Naive thymus-derived CD8-positive, alpha-beta T cell (primary cell): ENCODE measurements at regions not wholly inside any gene's neighbourhood (a gene's known extent, or its start where the extent isn't known, plus 50 kb on each side); places are given as distances from the start of the nearest gene placed in this dataset.
A peak's percentile ranks its signal among the peaks of the same experiment; 100 is the strongest.

Experiments used
- ATAC-seq, 2 donors: fragments of 150-1000 bp; cut with Tn5 transposase in 1 of 2; sonication (Bioruptor Pico), chemical (Tn5 transposase) in 1 of 2; 1 replicate in 1 of 2; 2 replicates in 1 of 2; pipeline ENCODE4 v1.10.0; 2021; ENCODE audit warnings: mild to moderate bottlenecking in 2 of 2, moderate library complexity in 2 of 2
- POLR2A ChIA-PET: fragments of 350-600 bp; sonication (Branson Sonifier 250); formaldehyde crosslinking; loops from one replicate; lab custom pipeline; 2021; ENCODE audit warnings: antibody characterized with exemption; lab: Charles Lee
- DNase-seq, 10 donors: peaks; one replicate each; pipeline versions ENCODE4 v3.0.0 to v3.0.0-alpha.2; 2020 to 2022
- H3K27ac Mint-ChIP-seq, 10 donors: one replicate each; pipeline ENCODE4 v1.8.0; 2020 to 2022; ENCODE audit warnings: mild to moderate bottlenecking in 10 of 10, mixed read lengths in 10 of 10, moderate library complexity in 4 of 10, inconsistent platforms in 1 of 10
- H3K27me3 Mint-ChIP-seq, 5 donors: one replicate each; pipeline ENCODE4 v1.8.0; 2021 to 2022; ENCODE audit warnings: mixed read lengths in 5 of 5
- H3K36me3 Mint-ChIP-seq, 3 donors: one replicate each; pipeline ENCODE4 v1.8.0; 2020 to 2022; ENCODE audit warnings: mixed read lengths in 3 of 3, mild to moderate bottlenecking in 2 of 3, inconsistent platforms in 1 of 3
- H3K4me1 Mint-ChIP-seq, 4 donors: one replicate each; pipeline ENCODE4 v1.8.0; 2021 to 2022; ENCODE audit warnings: mixed read lengths in 4 of 4
- H3K4me3 Mint-ChIP-seq, 10 donors: one replicate each; pipeline ENCODE4 v1.8.0; 2020 to 2022; ENCODE audit warnings: mild to moderate bottlenecking in 10 of 10, mixed read lengths in 10 of 10, moderate library complexity in 6 of 10, inconsistent platforms in 1 of 10
- H3K9me3 Mint-ChIP-seq, 9 donors: one replicate each; pipeline ENCODE4 v1.8.0; 2020 to 2022; ENCODE audit warnings: mixed read lengths in 9 of 9, mild to moderate bottlenecking in 3 of 9, inconsistent platforms in 1 of 9, moderate library complexity in 1 of 9

DNA sequence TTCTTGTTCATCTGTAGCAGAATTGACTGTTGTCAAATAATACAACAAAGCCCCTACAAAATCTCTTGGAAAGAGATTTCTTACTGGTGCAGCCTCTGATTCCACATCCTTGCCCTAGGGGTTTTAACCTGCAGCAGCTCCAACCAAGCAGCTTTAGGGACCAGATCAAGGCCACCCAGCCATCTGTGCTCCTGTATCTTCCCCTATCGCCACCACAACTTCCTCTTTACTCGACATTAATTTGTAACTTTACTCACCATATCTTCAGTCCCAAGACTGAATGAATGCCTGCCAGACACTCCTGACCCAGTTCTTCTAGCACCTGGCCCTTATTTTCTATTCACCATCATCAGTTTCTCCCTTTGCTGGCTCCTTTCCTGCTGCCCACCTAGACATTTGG lies 156.6 kb upstream of the IL12A start:
- Mint-ChIP-seq H3K4me3 (no peak overlapping the region), H3K9me3 (no peaks in the 10 kb centered on the region), H3K4me1 (no peaks in the 10 kb centered on the region), H3K36me3 (no peaks in the 10 kb centered on the region), H3K27me3 (peaks cover 0 to 1% (median 0%) of the 10 kb centered on the region in 5 donors), H3K27ac (no peak overlapping the region)
- ATAC-seq (no peak), DNase-seq (peak in 1 of 10 donors; percentile 11)
- POLR2A ChIA-PET: no interaction called here

DNA sequence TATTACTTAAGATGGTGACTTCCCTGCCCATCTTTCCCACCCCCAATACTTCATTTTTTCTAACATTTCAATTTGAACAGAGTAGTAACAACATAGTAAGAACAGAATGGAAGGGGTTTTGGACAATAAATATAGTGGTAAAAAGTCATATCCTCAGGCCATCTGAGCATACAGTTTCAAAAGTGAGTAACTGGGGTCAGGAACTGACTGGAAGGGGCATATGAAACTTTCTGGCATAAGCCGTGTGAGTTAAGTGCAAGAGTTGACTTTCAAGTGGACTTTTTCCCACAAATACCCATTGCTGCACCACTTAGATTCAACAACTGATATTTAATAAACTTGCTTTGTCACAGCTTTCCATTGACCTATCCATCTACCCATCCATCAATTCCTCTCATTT lies 153.5 kb upstream of the IL12A start:
- DNase-seq: no peak
- H3K9me3 Mint-ChIP-seq: no peaks in the 10 kb centered on the region
- POLR2A ChIA-PET: no interaction called here
- peaks cover 0 to 6% (median 4%) of the 10 kb centered on the region in 4 donors for H3K4me1 Mint-ChIP-seq
- ATAC-seq: no peak
- no peak overlapping the region for H3K4me3 Mint-ChIP-seq
- no peaks in the 10 kb centered on the region for H3K36me3 Mint-ChIP-seq
- H3K27me3 Mint-ChIP-seq: peaks cover 0 to 5% (median 2%) of the 10 kb centered on the region in 5 donors
- H3K27ac Mint-ChIP-seq: no peak overlapping the region

DNA sequence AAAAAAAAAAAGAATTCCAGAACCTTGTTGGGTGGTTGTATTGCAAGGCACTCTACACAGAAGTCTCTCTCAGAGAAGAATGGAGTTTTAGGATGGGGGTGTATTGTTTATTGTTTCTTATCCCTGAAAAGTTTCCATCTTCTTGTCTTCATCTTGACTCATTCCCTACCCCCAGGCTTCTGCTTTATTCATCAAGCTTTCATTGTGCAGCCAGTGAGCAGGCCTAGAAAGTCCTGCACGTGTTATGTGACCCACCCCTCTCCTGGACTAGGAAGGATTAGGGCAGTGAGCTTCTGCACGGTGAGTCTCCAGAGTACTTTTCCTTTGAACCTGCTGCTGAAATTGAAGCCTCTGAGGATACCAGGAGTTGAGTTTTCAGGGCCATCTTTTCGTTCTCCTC lies 150.9 kb upstream of the IL12A start:
- POLR2A ChIA-PET: no interaction called here
- no peaks in the 10 kb centered on the region for H3K9me3 Mint-ChIP-seq
- H3K4me1 Mint-ChIP-seq: peaks cover 0 to 9% (median 6%) of the 10 kb centered on the region in 4 donors
- DNase-seq (no peak), ATAC-seq (no peak)
- H3K36me3 Mint-ChIP-seq: no peaks in the 10 kb centered on the region
- no peak overlapping the region for H3K4me3 Mint-ChIP-seq
- H3K27ac Mint-ChIP-seq: no peak overlapping the region
- H3K27me3 Mint-ChIP-seq: peaks cover 0 to 11% (median 6%) of the 10 kb centered on the region in 5 donors

DNA sequence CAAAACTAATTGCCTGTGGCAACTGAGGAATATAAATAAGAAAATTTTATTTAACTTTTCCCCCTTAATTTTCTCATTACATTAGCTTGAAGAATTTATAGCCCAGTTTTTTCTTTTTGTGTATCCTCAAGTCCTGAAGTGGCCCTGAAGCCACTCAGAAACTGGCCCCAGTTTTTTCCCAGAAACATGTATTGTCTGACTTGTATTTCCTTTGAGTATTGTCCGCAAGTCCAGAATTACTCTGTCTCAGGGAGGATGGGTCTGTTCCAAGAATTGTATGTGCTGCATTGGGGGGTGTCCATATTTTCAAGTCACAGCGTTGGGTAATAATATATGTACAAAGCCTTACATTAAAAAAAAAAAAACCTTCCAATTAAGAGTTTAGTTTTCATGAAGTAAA lies 149.7 kb upstream of the IL12A start:
- no peak for DNase-seq
- Mint-ChIP-seq H3K27me3 (peaks cover 0 to 15% (median 9%) of the 10 kb centered on the region in 5 donors), H3K9me3 (no peaks in the 10 kb centered on the region), H3K27ac (no peak overlapping the region), H3K36me3 (no peaks in the 10 kb centered on the region), H3K4me3 (no peak overlapping the region), H3K4me1 (peaks cover 0 to 11% (median 6%) of the 10 kb centered on the region in 4 donors)
- no peak for ATAC-seq
- POLR2A ChIA-PET: interaction anchor here (0.8 kb wide), 1 partner anchor 63 kb away, joined by 4 read pairs; no protein-coding TSS in a partner anchor

DNA sequence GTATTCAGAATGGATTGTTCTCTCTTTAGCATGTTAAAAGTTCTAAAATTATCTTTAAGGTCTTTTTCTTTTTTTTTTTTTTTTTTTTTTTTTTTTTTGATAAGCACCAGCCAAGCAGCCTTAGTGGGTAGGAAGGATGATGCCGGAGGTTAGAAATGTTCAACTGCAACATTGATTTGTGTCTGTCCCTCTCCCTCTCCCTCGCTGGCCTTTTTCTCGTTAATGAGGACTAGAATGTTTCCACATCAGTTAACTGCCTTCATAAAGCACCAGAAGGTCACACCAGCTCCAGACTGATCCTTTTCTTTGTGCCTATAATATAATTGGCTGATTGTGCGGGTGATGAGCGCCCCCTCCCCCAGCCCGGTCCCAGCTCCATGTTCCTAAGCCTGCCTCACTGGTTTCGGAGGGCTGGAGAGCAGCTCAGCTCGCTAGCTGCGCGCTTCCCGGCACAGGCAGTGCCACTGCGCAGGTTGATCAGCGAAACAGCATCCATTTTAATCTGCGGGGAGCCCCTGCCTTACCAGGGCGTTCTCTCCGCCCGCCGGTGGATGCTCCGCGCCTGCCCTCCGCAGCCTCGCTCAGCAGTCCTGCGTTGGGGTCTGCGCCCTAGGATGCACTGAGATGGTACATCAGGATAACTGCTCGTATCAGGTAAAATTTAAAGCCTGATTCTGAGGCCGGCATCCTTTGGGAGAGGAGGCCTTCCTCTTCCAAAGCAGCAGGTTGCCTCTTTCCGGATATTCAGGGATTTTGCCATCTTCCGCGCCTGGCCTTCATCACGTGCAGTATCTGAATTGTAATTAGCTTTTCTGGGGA lies 148.9 kb upstream of the IL12A start, which contains the start of gene SCHIP1:
Gene SCHIP1 (plus strand): TSS at position 301 of the 819 bp plus-strand sequence.
- H3K27me3 Mint-ChIP-seq: peaks cover 2 to 15% (median 10%) of the 10 kb centered on the region in 5 donors
- peak in 1 of 10 donors; percentile 3 for DNase-seq

DNA sequence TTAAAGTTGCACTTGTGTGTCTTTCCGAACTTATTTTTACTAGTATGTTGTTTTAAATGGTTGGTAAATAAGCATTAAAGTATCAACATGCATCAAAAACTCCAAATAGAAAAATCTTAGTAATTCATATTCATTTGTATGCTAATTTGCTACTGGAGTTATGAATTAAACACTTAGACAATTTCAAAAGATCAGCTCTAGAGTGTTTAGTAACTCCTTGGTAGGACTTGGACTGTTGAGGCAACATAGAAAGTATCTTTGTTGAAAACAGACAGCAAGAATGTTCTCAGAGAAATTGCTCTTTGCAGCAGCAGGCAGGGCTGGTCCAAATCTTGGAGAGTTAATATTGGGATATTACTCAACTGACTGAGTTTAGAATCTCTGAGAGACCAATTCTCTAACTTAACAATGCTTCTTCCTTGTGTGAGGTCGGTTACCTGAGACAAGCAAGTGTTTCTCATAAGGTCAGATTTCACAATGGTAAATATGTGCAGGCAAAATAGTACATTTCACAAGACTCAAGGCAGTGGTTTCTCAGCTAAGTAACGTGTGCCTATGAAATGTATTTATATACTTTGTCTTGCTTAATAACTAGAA lies 147.8 kb upstream of the IL12A start:
- POLR2A ChIA-PET: no interaction called here

More for the DNA sequence above, 148.9 kb upstream of the IL12A start, which contains the start of gene SCHIP1:
- H3K4me3 Mint-ChIP-seq: peak within 1 kb of the TSS; percentile 3 to 69 (median 28)
- ATAC-seq: peak; percentile 49 to 66
- no peak within 1 kb of the TSS for H3K27ac Mint-ChIP-seq
- peaks cover 0 to 11% (median 6%) of the 10 kb centered on the region in 4 donors for H3K4me1 Mint-ChIP-seq
- H3K9me3 Mint-ChIP-seq: no peaks in the 10 kb centered on the region
- H3K36me3 Mint-ChIP-seq: no peaks in the 10 kb centered on the region
- POLR2A ChIA-PET: interaction anchor here (0.8 kb wide), 1 partner anchor 62 kb away, joined by 4 read pairs; no protein-coding TSS in a partner anchor

DNA sequence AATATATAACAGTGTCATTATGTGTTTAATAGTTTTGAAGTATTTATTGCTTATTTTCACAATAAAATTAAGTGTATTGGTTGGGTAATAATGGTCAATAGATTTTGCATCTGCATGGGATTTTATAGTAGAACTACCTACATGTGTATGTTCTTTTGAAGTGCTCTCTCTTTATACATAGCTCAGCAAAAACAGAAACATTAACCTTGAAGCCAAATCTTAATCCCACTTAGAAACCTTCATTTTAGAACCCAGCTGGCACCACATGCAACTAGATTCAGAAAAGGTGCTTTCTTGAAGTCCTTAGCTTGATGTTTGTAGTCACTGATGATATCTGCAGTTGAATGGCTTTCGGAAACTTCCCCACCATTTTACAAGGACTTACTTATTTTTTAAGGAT lies 146.9 kb upstream of the IL12A start:
- no peak overlapping the region for H3K4me3 Mint-ChIP-seq
- no peaks in the 10 kb centered on the region for H3K36me3 Mint-ChIP-seq
- POLR2A ChIA-PET: no interaction called here
- peaks cover 0 to 11% (median 6%) of the 10 kb centered on the region in 4 donors for H3K4me1 Mint-ChIP-seq
- H3K27ac Mint-ChIP-seq: no peak overlapping the region
- ATAC-seq (no peak), DNase-seq (no peak)
- no peaks in the 10 kb centered on the region for H3K9me3 Mint-ChIP-seq
- peaks cover 9 to 18% (median 13%) of the 10 kb centered on the region in 5 donors for H3K27me3 Mint-ChIP-seq

More for the DNA sequence above, 147.8 kb upstream of the IL12A start:
- Mint-ChIP-seq H3K27me3 (peaks cover 9 to 18% (median 13%) of the 10 kb centered on the region in 5 donors), H3K4me1 (peaks cover 0 to 11% (median 6%) of the 10 kb centered on the region in 4 donors), H3K4me3 (peak overlapping the region in 1 of 10 donors; percentile 69), H3K27ac (no peak overlapping the region), H3K9me3 (no peaks in the 10 kb centered on the region), H3K36me3 (no peaks in the 10 kb centered on the region)
- ATAC-seq (no peak), DNase-seq (no peak)

DNA sequence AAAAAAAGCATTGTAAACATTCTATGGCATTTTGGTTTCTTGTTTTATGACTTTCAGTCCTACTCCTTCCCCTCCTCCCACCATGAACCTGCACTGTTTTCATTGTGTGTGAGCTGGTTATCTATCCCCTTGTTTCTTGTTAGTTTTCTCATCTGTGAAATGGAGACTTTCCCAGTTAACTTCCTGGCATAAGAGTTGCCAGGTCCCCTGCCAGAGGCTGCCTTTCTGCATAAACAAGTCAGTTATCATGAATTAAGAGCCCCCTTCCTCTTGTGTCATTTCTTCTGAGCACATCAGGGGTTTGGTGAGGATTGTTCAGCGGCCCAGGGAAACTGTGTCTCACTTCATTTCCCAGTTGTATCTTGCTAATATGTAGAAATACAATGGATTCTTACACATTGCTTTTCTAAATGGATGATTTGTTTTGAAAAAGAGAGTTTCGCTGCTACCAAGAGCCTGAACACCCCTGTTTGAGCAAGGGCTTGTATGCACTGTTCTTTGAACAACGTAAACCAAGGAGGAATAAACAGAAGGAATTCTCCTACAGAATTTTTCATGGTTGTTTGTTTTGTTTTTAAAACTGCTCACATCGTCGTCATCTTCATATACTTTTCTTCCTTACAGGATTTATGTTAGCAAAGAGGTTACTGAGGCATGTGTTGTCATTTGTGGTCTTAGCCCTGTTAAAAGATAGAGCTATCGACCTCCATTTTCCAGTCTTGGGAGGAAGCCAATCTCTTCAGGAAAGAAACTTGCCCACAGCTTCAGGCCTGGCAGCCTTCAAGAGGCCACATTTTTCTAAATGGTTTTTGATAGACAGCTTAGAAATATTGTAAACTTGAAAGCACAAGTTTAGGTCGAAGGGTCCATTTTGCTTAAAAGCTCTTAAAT lies 144.6 kb upstream of the IL12A start:
- peaks cover 0 to 11% (median 6%) of the 10 kb centered on the region in 4 donors for H3K4me1 Mint-ChIP-seq
- no peaks in the 10 kb centered on the region for H3K36me3 Mint-ChIP-seq
- H3K27ac Mint-ChIP-seq: no peak overlapping the region
- H3K4me3 Mint-ChIP-seq: no peak overlapping the region
- POLR2A ChIA-PET: no interaction called here
- no peaks in the 10 kb centered on the region for H3K9me3 Mint-ChIP-seq
- no peak for DNase-seq
- H3K27me3 Mint-ChIP-seq: peaks cover 11 to 21% (median 13%) of the 10 kb centered on the region in 5 donors
- ATAC-seq: no peak

DNA sequence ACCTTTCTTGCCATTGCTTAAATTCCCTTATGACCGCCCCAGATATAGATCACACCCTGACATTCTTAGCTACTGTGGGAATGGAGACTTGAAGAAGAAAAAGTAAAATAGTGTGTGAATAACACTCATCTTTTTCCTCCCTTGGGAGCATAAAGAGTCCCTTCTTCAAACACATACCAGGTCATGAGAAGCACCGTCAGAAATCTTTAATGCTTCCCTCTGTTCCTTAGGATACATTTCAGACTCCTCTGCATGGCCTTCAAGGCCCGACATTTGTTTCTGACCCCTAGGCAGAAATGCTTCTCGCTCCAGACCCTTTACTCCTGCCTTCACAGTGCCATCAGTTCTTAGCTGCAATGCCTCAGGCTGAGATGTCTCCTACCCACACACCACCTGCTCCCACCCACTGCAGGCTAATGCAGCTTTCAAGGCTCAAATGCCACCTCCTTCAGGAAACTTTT lies 143.8 kb upstream of the IL12A start:
- no peak for ATAC-seq
- peaks cover 10 to 19% (median 13%) of the 10 kb centered on the region in 5 donors for H3K27me3 Mint-ChIP-seq
- H3K36me3 Mint-ChIP-seq: no peaks in the 10 kb centered on the region
- no peak overlapping the region for H3K4me3 Mint-ChIP-seq
- DNase-seq: no peak
- peaks cover 0 to 9% (median 4%) of the 10 kb centered on the region in 4 donors for H3K4me1 Mint-ChIP-seq
- no peaks in the 10 kb centered on the region for H3K9me3 Mint-ChIP-seq
- H3K27ac Mint-ChIP-seq: no peak overlapping the region
- POLR2A ChIA-PET: no interaction called here

DNA sequence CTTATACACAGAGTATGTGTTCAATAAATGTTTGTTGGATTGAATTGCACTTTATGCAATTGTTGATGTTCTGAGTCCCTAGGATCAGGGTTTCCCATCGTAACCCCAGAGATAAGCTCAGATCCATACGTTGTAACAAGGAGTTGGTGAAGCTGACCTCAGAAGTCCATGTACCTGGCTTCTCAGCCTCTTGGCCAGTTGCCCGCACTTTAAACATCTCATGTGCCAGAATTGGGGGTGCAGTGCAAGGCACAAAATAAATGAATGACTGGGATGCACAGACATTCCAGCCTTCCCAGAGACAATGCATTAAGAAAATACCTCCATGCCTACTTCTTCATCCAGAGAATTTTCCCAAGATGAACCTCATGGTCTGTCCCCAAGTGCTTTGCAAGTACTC lies 142.9 kb upstream of the IL12A start:
- POLR2A ChIA-PET: no interaction called here
- ATAC-seq (no peak), DNase-seq (no peak)
- Mint-ChIP-seq H3K9me3 (no peaks in the 10 kb centered on the region), H3K27ac (no peak overlapping the region), H3K4me1 (peaks cover 0 to 2% (median 0%) of the 10 kb centered on the region in 4 donors), H3K4me3 (no peak overlapping the region), H3K27me3 (peaks cover 9 to 15% (median 12%) of the 10 kb centered on the region in 5 donors), H3K36me3 (no peaks in the 10 kb centered on the region)

DNA sequence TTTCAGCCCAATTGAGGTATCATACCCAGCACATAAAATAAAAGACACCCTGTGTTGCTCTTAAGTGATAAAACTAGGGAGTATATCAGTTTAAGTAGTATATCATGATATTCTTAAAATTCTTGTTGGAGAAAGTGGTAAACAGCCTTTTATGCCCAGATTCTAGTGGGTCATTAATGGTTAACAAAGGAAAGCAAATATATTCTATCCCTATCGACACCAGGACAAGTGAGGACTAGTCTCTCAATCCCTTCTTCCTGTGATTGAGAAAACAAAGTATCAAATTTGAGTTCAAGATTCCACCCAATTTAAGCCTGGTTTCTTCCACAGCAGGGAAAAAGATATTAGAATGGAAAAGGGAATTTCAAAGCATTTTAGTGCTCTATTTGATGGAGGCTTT lies 142.4 kb upstream of the IL12A start:
- H3K4me3 Mint-ChIP-seq: no peak overlapping the region
- no peak overlapping the region for H3K27ac Mint-ChIP-seq
- POLR2A ChIA-PET: no interaction called here
- no peak for ATAC-seq
- no peak for DNase-seq
- peaks cover 9 to 15% (median 12%) of the 10 kb centered on the region in 5 donors for H3K27me3 Mint-ChIP-seq
- no peaks in the 10 kb centered on the region for H3K36me3 Mint-ChIP-seq
- H3K4me1 Mint-ChIP-seq: peaks cover 0 to 2% (median 0%) of the 10 kb centered on the region in 4 donors
- no peaks in the 10 kb centered on the region for H3K9me3 Mint-ChIP-seq
